Activated CD4-positive, alpha-beta T cell treated with anti-CD3 and anti-CD28 coated beads for 1 hour (primary cell): ENCODE measurements at regions not wholly inside any gene's neighbourhood (a gene's known extent, or its start where the extent isn't known, plus 50 kb on each side); places are given as distances from the start of the nearest gene placed in this dataset.
"Not testable (repeated sequence)": the region's sequence is repeated elsewhere in the genome, so short reads cannot be mapped to it uniquely, and the experiment has no call there.

Experiments used
- DNase-seq: peaks from one replicate; pipeline ENCODE4 v3.0.0-alpha.2; 2020

DNA sequence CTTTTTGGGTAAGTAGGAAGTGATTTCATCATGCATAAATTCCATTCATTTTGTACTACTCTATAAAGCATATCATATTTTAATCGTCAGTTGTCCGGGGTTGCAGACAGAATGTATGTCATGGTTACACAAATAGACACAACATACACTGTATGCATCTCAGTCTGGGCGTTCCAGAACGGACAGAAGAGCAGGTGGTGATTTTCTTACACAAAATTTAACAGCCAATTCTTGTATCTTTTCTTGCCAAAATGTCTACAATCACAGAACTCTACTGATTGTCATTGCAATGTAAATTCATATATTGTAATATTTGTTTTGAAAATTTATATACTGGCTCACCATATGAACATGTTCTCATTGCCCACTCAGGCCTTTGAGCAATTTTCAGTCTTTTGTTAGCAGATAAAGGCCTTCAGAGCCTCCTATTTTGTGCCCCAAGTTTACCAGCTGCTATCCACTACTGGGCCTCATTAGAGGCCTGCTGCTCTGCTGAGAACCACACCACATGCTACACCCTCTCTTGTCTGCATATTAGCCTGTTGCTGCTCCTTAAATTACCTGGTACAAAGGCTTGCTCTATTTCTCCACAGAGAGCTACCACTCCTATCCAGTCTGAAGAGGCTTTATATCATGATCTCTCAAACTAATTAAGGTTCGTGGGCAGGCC lies 61.5 kb downstream of the PRDM13 start:
- no peak for DNase-seq

DNA sequence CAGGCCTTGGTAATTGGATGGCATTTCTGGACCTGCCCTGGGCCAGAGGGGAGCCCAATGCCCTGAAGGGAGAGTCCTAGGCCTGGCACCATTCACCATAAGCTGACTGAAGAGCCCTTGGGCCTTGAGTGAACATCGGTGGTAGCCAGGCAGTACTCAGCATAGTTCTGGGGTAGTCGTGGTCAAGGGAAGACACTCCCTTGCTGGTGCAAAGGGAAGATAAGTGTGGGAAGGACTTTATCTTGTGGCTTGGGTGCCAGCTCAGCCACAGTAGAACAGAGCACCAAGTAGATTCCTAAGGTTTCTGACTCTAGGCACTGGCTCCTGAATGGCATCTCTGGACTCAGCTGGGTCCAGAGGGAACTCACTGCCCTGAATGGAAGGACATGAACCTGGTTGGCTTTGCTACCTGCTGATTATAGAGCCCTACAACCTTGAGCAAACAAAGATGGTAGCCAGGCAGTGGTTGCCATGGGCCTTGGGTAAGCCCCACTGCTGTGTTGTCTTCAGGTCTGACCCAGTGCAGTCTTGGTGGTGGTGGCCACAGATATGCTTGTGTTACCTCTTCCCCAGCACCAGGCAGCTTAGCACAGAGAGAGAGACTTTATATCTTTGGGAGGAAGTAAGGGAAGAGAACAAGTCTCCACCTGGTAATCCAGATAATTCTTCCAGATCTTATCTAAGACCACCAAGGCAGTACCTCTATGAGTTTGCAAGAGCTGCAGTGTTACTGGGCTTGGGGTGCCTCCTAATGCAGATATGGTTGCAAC lies 83.5 kb downstream of the PRDM13 start:
- no peak for DNase-seq

DNA sequence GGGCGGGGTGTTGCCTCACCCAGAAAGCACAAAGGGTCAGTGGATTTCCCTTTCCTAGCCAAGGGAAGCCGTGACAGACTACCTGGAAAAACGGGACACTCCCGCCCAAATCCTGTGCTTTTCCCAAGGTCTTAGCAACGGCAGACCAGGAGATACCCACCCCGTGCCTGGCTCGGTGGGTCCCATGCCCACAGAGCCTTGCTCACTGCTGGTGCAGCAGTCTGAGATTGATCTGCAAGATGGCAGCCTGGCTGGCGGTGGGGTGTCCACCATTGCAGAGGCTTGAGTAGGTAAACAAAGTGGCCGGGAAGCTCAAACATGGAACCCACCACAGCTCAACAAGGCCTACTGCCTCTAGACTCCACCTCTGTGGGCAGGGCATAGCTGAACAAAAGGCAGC lies 95.7 kb downstream of the PRDM13 start:
- not testable (repeated sequence) for DNase-seq

DNA sequence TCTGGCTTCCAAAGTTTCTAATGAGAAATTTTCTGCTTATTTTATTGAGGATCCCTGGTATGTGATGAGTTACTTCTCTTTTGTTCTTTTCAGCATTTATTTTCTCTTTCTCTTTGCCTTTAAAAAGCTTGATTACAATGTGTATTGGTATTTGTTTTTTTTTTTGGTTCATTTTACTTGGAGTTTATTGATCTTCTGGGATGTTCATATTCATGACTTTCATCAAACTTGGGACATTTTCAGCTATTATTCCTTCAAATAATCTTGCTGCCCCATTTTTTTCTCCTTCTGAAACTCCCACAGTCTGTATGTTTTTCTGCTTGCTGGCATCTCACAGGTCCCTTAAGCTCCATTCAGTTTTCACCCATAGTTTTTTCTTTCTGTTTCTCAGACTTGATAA lies 102.4 kb downstream of the PRDM13 start:
- DNase-seq = no peak

DNA sequence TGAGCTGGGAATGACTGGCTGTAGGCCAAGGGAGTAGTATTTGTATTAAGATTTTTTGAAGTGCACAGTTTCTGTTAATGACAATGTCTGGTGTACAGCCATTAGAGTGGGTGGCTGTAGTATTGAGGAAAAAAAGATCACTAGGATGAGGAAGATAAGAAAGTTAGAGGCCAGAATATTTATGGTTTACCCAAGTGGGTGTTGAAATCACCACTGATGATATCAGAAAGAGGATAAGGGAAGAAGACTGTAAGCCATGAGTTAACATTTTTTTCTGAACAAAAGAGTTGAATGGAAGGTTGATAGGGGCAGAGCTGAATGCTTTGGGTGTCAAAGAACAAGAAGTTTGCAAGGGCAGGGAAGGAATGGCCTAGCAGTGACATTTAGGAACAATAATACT lies 104.7 kb downstream of the PRDM13 start:
- no peak for DNase-seq

DNA sequence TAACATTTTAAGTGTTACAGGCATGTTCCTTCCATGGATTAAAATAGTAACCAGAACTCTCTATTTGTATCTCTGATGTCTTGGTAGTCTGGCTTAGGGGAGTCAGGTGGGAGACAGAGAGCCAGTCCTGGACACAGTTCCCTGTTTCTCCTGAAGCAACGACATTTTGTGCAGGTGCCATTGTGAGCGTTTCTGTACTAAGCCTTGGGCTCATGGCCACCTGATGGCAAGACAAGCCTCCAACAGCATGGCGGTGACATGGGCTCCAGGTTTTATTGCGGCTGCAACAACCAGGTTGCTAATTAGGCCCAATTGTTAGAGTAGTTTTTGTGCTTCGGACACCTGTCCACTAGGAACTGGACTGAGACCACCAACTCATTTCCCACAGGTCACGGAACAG lies 105.3 kb downstream of the PRDM13 start:
- no peak for DNase-seq

DNA sequence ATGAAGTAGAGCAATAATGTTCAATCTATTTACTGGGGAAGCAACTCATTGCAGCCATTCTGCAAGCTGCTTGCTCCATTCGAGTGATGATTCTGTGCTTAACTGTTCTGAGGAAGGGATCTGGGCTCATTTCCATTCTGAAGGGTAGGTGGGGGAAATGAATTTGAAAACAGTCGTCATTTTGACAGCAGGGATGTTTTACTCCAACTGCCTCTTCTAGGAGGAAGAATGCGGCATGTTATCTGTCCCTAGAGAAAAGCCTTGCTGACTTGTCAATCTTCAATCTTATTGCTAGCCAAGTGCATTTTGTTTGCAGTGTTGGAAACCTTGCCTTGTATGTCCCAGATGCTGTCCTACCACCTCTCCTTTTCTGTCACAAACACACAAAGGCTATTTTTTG lies 105.9 kb downstream of the PRDM13 start:
- no peak for DNase-seq

DNA sequence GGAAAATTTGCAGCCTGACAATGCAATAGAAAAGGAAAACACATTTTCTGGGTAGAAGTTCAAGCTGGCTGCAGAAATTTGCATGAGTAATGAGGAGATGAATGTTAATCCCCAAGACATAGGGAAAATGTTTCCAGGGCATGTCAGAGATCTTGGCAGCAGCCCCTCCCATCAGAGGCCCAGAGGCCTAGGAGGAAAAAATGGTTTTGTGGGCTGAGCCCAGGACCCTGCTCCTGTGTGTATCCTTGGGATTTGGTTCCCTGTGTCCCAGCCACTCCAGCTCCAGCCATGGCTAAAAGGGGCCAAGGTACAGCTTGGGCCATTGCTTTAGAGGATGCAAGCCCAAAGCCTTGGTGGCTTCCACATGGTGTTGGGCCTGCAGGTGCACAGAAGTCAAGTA lies 115.4 kb downstream of the PRDM13 start:
- not testable (repeated sequence) for DNase-seq

DNA sequence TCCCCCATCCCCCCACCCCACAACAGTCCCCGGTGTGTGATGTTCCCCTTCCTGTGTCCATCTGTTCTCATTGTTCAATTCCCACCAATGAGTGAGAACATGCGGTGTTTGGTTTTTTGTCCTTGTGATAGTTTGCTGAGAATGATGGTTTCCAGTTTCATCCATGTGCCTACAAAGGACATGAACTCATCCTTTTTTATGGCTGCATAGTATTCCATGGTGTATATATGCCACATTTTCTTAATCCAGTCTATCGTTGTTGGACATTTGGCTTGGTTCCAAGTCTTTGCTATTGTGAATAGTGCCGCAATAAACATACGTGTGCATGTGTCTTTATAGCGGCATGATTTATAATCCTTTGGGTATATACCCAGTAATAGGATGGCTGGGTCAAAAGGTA lies 123.6 kb downstream of the PRDM13 start:
- DNase-seq = not testable (repeated sequence)

DNA sequence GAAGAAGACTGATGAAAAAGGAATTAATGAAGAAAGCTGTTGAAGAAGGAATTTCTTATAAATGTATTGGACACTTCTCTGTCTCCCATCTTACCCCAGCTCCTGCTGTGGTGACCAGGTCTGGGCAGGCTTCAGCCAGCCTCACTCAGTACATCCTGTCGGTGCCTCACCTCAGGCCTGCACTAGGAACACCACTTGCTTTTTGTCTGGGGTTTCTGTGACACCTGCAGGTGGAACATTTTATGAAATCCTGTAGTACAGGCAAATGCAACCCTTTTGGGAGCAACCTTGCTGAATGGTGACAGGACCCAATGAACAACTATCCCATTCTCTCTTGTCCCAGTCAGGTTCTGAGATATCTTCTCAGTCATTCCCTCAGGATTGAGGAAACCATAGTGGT lies 129.7 kb downstream of the PRDM13 start:
- no peak for DNase-seq

DNA sequence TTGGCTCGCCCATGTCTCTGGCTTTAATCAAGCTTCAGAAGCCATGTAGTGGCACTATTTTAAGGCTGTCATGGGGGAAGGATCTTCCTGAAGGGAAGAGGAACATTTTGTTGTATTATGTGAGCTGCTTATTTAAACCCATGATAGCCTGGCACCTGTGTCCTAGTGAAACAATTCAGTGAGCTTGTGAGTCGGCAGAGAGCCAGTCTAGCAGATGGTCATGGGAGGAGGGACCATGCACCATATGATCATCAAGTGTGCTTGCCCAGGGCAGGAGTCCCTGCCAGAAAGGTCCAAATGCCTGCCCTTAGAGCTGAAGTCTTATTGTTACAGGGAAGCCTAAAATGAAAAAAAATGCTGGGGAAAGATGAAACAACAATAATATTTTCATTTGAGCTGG lies 132.9 kb downstream of the PRDM13 start:
- no peak for DNase-seq

DNA sequence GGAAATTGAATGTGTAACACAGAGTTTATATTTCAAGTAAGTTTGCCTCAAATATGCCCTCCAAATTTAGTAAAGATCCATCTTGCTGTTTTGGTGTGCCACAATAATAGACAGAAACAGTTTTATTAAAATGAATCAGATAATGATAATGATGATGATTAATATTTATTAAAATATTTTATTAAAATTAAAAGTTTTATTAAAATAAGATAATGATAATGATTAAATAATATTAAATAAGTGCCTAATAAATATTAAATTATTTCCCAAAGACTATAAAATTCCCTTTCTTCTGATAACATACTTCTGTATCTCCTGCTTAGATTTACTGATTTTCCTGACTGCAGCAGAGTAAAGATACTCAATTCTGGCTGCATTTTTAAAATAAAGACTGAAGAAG lies 134.5 kb downstream of the PRDM13 start:
- no peak for DNase-seq

DNA sequence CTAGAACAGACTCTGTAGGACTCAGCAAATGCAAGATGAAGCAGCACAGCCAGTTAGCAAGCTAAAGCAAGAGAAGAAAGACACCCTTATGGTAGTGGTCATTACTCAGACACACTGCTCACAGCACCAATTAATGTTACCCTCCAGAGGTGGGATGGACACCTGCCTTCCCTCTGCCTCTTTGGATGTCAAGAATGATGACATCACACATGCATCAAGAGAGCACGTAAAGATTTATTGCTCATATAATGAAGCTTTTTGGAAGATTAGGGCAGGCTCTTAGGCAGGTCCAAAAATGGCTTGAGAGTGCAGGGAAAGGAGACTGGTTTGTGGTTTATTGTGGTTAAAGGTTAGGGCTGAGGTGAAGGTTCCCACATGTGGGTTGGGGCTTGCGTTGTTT lies 137.0 kb downstream of the PRDM13 start:
- DNase-seq = no peak

DNA sequence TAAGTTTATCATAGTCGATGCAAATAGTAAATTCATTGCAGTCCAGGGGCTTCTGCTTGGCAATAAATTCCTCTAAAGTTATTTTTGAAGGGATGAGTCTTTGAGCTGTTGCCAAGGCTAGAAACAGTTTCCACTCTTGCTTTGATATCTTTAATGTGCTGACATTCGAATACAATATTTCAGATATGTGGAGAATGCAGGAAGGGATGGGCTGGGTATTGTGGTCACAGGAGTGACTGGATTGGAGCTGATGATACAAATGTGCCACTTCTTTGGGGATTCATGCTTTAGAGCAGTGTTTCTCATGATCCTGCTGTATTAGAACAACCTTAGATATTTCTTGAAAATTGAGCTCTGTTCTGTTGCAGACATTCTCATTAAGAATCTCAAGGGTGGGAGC lies 139.0 kb downstream of the PRDM13 start:
- no peak for DNase-seq

DNA sequence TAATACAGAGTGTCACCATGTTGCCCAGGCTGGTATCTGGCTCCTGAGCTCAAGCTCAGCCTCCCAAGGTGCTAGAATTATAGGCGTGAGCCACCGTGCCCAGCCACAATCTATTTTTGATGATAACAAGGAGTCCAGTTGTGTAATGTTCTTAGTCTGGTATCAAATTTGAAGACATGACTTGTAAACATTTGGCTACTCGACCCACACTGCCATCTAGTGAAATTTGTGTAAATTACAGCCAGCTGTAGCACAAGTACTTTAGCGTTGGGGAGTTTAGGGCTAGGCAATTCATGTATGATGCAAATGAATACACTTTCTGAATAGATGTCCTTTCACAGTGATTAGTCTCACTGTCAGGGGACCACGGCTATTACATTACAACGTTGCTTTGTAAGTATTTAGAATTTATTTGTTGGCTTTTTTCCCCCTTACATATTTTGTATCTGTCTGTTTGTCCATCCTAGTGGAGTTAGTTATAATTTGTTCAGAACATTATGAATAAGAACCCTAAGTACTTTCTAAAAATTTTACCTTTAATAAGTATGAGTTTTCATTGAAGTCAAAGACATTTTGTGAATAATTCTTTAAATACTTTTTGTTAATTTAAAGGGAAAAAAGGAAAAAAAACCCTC lies 139.7 kb downstream of the PRDM13 start:
- peak; percentile 15 for DNase-seq

DNA sequence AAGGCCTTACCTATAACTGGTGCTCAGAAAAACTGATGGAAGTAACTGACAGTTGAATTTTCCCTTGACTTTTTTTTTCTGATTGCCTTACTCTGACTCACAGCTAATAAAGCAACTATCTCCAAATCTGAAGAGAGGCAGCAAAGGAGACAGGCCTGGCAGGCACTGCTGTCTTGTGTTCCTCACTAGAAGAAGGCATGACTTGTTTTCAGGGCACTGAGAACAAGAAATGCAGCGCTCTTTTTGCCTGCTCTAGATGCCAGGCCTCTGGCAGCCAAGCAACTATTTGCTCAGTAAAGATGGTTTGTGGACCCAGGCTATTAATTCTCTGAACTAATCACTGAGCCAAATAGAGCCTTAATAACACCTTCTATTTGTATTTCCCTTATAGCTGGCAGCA lies 155.1 kb downstream of the PRDM13 start:
- no peak for DNase-seq

DNA sequence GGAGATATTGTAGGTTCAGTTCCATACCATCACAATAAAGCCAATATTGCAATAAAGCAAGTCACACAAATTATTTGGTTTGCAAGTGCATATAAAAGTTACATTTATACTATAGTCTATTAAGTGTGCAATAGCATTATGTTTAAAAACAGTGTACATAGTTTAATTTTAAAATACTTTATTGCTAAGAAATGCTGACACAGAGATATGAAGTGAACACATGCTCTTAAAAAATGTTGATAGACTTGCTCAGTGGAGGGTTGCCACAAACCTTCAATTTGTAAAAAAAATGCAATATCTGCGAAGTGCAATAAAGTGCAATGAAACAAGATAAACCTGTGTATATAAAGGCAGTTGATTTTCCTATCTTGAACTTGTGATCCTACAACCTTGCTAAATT lies 161.5 kb downstream of the PRDM13 start:
- DNase-seq = no peak

DNA sequence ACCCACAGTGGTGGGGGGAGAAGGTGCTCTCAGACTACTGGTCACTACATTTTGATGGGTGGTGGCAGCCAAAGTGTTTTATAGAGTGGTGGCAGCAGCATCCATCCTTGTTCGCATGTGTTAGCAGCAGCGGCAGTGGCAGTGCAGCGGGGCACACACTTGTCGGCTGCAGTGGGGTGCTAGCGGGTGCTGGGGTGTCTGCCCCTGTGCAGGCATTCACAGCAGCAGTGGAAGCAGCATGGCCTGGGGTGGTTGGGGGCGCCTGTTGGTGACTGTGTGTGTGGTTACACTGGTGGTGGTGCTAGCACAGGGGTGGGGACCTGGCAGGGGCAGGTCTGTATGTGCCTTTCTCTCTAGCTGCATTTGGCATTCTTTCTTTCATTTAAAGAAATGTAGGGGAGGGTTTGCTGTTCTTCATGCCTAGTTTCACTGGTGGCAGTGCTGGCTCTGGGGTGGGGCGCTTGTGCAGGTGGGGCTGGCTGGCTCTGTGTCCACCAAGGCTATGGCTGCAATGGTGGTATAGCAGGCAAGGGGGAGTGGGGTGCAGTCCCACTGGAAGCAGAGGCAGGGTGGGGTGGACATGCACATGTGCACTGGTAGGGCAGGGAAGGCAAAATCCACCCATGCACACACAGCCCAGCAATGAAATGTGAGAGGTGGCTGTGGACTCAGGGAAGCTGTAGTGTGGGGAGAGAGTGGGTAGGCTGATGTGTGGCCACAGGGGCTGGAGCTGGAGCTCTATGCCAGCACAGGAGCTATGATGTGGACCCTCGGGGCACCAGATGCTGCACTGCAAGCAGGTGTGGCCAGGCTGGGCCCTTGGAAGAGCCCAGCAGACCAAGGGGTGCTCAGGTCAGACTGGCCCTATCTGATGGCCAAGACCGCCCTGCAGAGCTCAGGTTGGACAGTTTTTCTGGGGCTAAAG lies 173.3 kb downstream of the PRDM13 start:
- no peak for DNase-seq

DNA sequence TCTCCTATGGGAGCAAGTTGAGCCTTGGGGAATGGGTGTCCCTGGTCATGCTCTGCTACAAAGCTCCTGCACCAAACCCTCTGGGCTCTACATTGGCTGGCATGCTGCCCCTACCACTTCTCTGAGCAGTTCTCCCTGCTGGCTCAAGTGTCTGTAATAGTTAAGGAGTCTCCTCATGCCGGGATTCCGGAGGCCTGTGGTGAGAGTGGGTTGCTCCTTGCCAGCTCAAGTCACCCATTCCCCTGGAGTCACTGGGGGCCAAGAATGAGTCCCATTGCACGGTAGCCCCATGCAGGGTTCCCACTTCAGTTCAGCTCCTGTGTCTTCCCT lies 173.9 kb downstream of the PRDM13 start:
- no peak for DNase-seq

DNA sequence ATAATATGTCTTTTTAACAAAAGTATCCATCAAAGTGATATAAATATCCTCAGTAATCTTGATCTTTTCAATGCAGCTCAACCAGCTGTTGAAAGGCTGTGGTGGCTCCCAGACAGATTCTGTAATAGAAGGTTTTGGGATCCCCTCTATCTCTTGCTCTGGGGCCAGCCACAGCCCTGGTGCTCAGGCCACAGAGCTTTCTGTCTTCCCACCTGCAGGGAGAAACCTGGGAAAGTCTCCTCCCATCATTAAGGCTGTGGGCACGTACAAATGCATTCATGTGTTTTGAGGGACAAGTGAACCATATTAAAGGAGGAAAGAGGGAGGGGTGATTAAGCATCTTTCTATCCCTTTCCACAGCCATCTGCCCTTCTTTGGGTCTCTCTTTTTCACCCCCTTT lies 183.1 kb downstream of the PRDM13 start:
- no peak for DNase-seq

DNA sequence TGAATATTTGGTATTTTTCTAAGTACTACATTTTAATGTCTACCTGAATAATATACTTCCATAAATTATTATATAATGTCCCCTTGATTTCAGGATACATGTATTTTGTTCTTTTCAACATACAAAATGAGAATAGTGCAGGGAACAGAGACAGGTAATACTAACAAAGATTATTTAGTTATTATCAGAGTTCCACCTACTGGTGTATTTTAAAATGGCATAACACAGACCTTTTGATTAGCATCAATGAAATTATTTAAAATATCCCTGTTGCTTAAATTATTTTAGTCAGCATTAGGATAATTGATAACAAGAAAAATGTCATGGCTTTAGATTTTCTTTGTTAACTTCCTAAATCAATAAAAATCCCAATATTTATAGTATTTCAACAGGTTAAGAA lies 184.0 kb downstream of the PRDM13 start:
- no peak for DNase-seq

DNA sequence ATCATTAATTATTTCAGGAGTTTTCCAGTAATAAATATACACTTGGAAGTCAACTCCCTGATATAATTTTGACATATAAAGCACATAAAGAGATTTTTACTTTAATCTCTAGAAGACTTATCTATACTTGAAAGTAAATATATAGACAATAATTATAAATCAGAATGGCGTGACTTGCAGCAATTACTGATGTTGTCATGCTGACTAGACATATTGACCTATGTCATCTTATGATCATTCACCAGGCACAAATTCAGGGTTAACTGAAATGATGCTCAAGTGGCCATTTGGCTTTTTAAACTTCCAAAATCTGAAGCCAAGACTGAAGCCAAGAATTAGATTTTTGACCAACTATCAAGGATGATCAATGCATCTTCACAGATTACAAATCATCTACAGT lies 192.2 kb downstream of the MCHR2 start:
- DNase-seq = no peak

DNA sequence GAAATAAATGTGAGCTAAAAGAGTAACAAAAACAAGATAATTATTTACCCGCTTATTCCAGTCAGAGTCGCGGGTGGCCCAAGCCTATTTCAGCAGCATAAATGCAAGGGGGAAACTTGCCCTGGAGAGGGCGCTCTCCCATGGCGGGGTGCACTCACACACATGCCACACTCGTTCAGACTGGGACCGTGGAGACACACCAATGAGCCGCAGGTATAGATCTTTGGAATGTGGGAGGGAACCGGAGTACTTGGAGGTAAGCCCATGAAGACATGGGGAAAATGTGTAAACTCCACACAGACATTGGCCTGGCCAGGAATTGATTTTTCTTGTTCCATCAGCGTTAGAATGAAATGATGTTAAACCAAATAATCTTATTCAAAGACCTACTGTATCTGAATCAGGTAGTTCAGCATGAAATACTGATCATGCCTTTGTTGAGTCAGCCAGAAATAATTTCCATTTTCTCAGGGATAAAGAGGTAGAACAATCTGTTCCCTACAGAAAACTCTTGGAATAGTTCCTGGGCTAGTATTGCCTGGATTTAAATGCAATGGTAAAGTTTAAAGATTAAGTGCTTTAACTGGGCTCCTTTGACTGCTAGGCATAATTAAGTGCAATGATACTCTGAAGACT lies 191.5 kb downstream of the MCHR2 start:
- no peak for DNase-seq
